K562 (cell line): ENCODE measurements at regions not wholly inside any gene's neighbourhood (a gene's known extent, or its start where the extent isn't known, plus 50 kb on each side); places are given as distances from the start of the nearest gene placed in this dataset.

Source experiments
- BRD4 ChIP-seq: fragments of 200-600 bp; sonication (generic); IDR thresholded peaks from 2 replicates; pipeline ENCODE4 v1.6.1; 2017; ENCODE audit warnings: inconsistent platforms
- C11orf30 ChIP-seq: fragments of 450-650 bp; IDR thresholded peaks from 2 replicates; pipeline ENCODE4 v1.6.1; 2016; ENCODE audit warnings: low read depth, mild to moderate bottlenecking
- SRSF1 ChIP-seq: fragments of 200-400 bp; formaldehyde crosslinking; IDR thresholded peaks from 2 replicates; pipeline ENCODE4 v1.6.1; 2017; ENCODE audit warnings: mild to moderate bottlenecking, low read depth, low read length, moderate library complexity
- ZNF445 ChIP-seq: fragments of 250-450 bp; sonication (Bioruptor Pico); IDR thresholded peaks from 2 replicates; pipeline ENCODE4 v1.4.0; 2020; ENCODE audit warnings: low read depth, mild to moderate bottlenecking, moderate library complexity
- TF ChIP-seq, protein P1 (sequence below), 2 experiments: fragments of 150-350 bp in 1 of 2; IDR thresholded peaks; 2 replicates each; pipeline ENCODE4 v1.6.1; 2012 to 2016; ENCODE audit warnings: low read depth in 2 of 2, low read length in 2 of 2, mild to moderate bottlenecking in 1 of 2, moderate library complexity in 1 of 2
- TF ChIP-seq, protein P2 (sequence below): sonication (generic); formaldehyde crosslinking; IDR thresholded peaks from 2 replicates; pipeline ENCODE4 v1.8.1; 2023; ENCODE audit warnings: mild to moderate bottlenecking, missing genetic modification reagents, moderate library complexity

DNA sequence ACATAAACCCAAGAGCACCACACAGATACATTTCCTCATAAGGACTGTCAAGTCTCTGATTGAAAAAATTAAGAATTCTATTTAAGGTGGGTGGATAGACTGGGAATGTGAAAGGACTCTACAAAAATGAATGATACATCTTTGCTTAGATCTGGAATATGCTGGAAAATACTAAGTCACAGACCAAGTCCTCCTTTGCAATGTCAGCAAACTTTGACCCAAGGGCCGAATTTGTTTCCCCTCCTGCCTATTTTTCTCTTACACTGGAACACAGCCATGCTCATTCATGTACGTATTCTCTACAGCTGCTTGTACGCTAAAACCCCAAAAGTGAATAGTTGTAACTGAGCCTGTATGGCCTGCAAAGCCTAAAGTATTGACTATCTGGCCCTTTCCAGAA is 180.7 kb downstream of the ADSS2 start (continued):
- TF ChIP-seq, protein P1, sequence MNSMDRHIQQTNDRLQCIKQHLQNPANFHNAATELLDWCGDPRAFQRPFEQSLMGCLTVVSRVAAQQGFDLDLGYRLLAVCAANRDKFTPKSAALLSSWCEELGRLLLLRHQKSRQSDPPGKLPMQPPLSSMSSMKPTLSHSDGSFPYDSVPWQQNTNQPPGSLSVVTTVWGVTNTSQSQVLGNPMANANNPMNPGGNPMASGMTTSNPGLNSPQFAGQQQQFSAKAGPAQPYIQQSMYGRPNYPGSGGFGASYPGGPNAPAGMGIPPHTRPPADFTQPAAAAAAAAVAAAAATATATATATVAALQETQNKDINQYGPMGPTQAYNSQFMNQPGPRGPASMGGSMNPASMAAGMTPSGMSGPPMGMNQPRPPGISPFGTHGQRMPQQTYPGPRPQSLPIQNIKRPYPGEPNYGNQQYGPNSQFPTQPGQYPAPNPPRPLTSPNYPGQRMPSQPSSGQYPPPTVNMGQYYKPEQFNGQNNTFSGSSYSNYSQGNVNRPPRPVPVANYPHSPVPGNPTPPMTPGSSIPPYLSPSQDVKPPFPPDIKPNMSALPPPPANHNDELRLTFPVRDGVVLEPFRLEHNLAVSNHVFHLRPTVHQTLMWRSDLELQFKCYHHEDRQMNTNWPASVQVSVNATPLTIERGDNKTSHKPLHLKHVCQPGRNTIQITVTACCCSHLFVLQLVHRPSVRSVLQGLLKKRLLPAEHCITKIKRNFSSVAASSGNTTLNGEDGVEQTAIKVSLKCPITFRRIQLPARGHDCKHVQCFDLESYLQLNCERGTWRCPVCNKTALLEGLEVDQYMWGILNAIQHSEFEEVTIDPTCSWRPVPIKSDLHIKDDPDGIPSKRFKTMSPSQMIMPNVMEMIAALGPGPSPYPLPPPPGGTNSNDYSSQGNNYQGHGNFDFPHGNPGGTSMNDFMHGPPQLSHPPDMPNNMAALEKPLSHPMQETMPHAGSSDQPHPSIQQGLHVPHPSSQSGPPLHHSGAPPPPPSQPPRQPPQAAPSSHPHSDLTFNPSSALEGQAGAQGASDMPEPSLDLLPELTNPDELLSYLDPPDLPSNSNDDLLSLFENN (IDR thresholded peaks at IDR 0.05; ENCODE audit: low read depth in 2 of 2, low read length in 2 of 2): no peak
- TF ChIP-seq ZNF445 (CRISPR knock-in tag) (no peak), BRD4 (no peak), C11orf30 (peak; percentile 47), SRSF1 (no peak)
- TF ChIP-seq, protein P2, sequence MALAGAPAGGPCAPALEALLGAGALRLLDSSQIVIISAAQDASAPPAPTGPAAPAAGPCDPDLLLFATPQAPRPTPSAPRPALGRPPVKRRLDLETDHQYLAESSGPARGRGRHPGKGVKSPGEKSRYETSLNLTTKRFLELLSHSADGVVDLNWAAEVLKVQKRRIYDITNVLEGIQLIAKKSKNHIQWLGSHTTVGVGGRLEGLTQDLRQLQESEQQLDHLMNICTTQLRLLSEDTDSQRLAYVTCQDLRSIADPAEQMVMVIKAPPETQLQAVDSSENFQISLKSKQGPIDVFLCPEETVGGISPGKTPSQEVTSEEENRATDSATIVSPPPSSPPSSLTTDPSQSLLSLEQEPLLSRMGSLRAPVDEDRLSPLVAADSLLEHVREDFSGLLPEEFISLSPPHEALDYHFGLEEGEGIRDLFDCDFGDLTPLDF (CRISPR knock-in tag): no peak
